Thoracic aorta (tissue), 2 donors: ENCODE measurements at regions not wholly inside any gene's neighbourhood (a gene's known extent, or its start where the extent isn't known, plus 50 kb on each side); places are given as distances from the start of the nearest gene placed in this dataset.
A peak's percentile ranks its signal among the peaks of the same experiment; 100 is the strongest.

ENCODE experiments used
- ATAC-seq: fragments of 150-250 bp; one replicate; pipeline ENCODE4 v1.8.0; 2017; ENCODE audit warnings: low read depth; ENCODE audit not compliant: insufficient number of reproducible peaks, low FRiP score
- DNase-seq: peaks from one replicate; pipeline ENCODE4 v3.0.0-alpha.2; 2020; ENCODE audit warnings: low spot score
- H3K27ac ChIP-seq, 2 donors: fragments of 200-600 bp; sonication (generic); 1 replicate in 1 of 2; 2 replicates in 1 of 2; pipeline ENCODE4 v1.5.1; 2016; ENCODE audit warnings: mild to moderate bottlenecking in 2 of 2, moderate library complexity in 2 of 2
- H3K27me3 ChIP-seq: fragments of 200-600 bp; sonication (generic); replicated peaks from 2 replicates; pipeline ENCODE4 v1.6.0; 2016; ENCODE audit warnings: mild to moderate bottlenecking; ENCODE audit not compliant: insufficient read depth
- H3K36me3 ChIP-seq: fragments of 200-600 bp; sonication (generic); one replicate; pipeline ENCODE4 v1.5.1; 2016
- H3K4me1 ChIP-seq, 2 donors: fragments of 200-600 bp; sonication (generic); 1 replicate in 1 of 2; 2 replicates in 1 of 2; pipeline versions ENCODE4 v1.5.1 to v1.6.0; 2016; ENCODE audit warnings: low read depth in 2 of 2, mild to moderate bottlenecking in 1 of 2; ENCODE audit not compliant: control insufficient read depth in 1 of 2
- H3K4me3 ChIP-seq: fragments of 200-600 bp; sonication (generic); 2 replicates; pipeline ENCODE4 v1.5.1; 2016; ENCODE audit warnings: mild to moderate bottlenecking
- H3K9me3 ChIP-seq: fragments of 200-600 bp; sonication (generic); 2 replicates; pipeline ENCODE4 v1.5.1; 2016
- CTCF ChIP-seq: fragments of 200-600 bp; sonication (generic); IDR thresholded peaks from one replicate; pipeline ENCODE4 v1.5.1; 2019; ENCODE audit warnings: antibody characterized with exemption

GRCh38 chr2:41720331-41721251 is 327.2 kb upstream of the PKDCC start:
- Histone ChIP-seq H3K36me3 (no peaks in the 10 kb centered on the region), H3K27me3 (no peaks in the 10 kb centered on the region), H3K4me3 (peak overlapping the region; percentile 48), H3K4me1 (peaks cover 17 to 30% of the 10 kb centered on the region in 2 donors), H3K27ac (peak overlapping the region; percentile 8 to 59), H3K9me3 (no peaks in the 10 kb centered on the region)
- ATAC-seq = no peak
- TF ChIP-seq CTCF = no peak
- no peak for DNase-seq

GRCh38 chr2:41722668-41723369 is 325.0 kb upstream of the PKDCC start:
- ATAC-seq = peak; percentile 85
- Histone ChIP-seq H3K27me3 (no peaks in the 10 kb centered on the region), H3K27ac (peak overlapping the region; percentile 21 to 59), H3K4me3 (no peak overlapping the region), H3K9me3 (no peaks in the 10 kb centered on the region), H3K4me1 (peaks cover 14 to 22% of the 10 kb centered on the region in 2 donors), H3K36me3 (no peaks in the 10 kb centered on the region)
- peak; percentile 11 for DNase-seq
- no peak for TF ChIP-seq CTCF

- Histone ChIP-seq H3K27me3 (no peaks in the 10 kb centered on the region), H3K4me1 (peaks cover 14 to 22% of the 10 kb centered on the region in 2 donors), H3K4me3 (no peak overlapping the region), H3K36me3 (no peaks in the 10 kb centered on the region), H3K9me3 (no peaks in the 10 kb centered on the region), H3K27ac (peak overlapping the region in 1 of 2 donors; percentile 59)
- DNase-seq (no peak), ATAC-seq (no peak)
- no peak for TF ChIP-seq CTCF
Observed at GRCh38 chr2:41723526-41723925, 324.3 kb upstream of the PKDCC start.

GRCh38 chr2:41724465-41724864 is 323.4 kb upstream of the PKDCC start:
- Histone ChIP-seq H3K4me3 (no peak overlapping the region), H3K27ac (no peak overlapping the region)

More at GRCh38 chr2:41724465-41724864, 323.4 kb upstream of the PKDCC start:
- Histone ChIP-seq H3K36me3 (no peaks in the 10 kb centered on the region), H3K9me3 (no peaks in the 10 kb centered on the region), H3K4me1 (peaks cover 14 to 22% of the 10 kb centered on the region in 2 donors), H3K27me3 (no peaks in the 10 kb centered on the region)
- DNase-seq = no peak
- no peak for TF ChIP-seq CTCF
- ATAC-seq = no peak
